Gastroesophageal sphincter (tissue), 3 donors: ENCODE measurements at regions not wholly inside any gene's neighbourhood (a gene's known extent, or its start where the extent isn't known, plus 50 kb on each side); places are given as distances from the start of the nearest gene placed in this dataset.

Experiments used
- CTCF ChIP-seq, 4 experiments: fragments of 200-600 bp in 2 of 4; fragments of 450-650 bp in 2 of 4; sonication (generic) in 1 of 4; IDR thresholded peaks; one replicate each; pipeline ENCODE4 v1.5.1; 2017 to 2019; ENCODE audit warnings: antibody characterized with exemption in 4 of 4, mild to moderate bottlenecking in 2 of 4, moderate library complexity in 2 of 4
- EP300 ChIP-seq: sonication (generic); formaldehyde crosslinking; IDR thresholded peaks from one replicate; pipeline ENCODE4 v1.6.1; 2017; ENCODE audit warnings: antibody characterized with exemption, mild to moderate bottlenecking
- POLR2AphosphoS5 ChIP-seq: sonication (generic); formaldehyde crosslinking; IDR thresholded peaks from one replicate; pipeline ENCODE4 v1.6.1; 2017; ENCODE audit warnings: antibody characterized with exemption

GRCh38 chr1:194043984-194044755 lies 857.8 kb upstream of the B3GALT2 start:
- TF ChIP-seq CTCF (IDR thresholded peaks at IDR 0.05), result no peak
- no peak for TF ChIP-seq POLR2AphosphoS5
- no peak for TF ChIP-seq EP300
